Suprapubic skin (tissue), 3 donors: ENCODE measurements at regions not wholly inside any gene's neighbourhood (a gene's known extent, or its start where the extent isn't known, plus 50 kb on each side); places are given as distances from the start of the nearest gene placed in this dataset.

ENCODE experiments used
- CTCF ChIP-seq, 2 donors: fragments of 200-600 bp in 1 of 2; fragments of 450-650 bp in 1 of 2; sonication (generic) in 1 of 2; IDR thresholded peaks; one replicate each; pipeline ENCODE4 v1.5.1; 2016 to 2019; ENCODE audit warnings: antibody characterized with exemption in 2 of 2, mild to moderate bottlenecking in 1 of 2, moderate library complexity in 1 of 2
- POLR2AphosphoS5 ChIP-seq, 3 donors: sonication (generic); formaldehyde crosslinking; IDR thresholded peaks; one replicate each; pipeline ENCODE4 v1.6.1; 2017; ENCODE audit warnings: antibody characterized with exemption in 3 of 3

- TF ChIP-seq CTCF (IDR thresholded peaks at IDR 0.05) (no peak), POLR2AphosphoS5 (IDR thresholded peaks at IDR 0.05) (no peak)
These were observed 184.1 kb upstream of the C11orf58 start for GRCh38 chr11:16554361-16554760.
